NB4 (cell line): ENCODE measurements at regions not wholly inside any gene's neighbourhood (a gene's known extent, or its start where the extent isn't known, plus 50 kb on each side); places are given as distances from the start of the nearest gene placed in this dataset.
"Not testable (repeated sequence)": the region's sequence is repeated elsewhere in the genome, so short reads cannot be mapped to it uniquely, and the experiment has no call there.

ENCODE experiments used
- MYC ChIP-seq: IDR thresholded peaks from 2 replicates; pipeline ENCODE4 v1.6.1; 2011; ENCODE audit warnings: low read depth, low read length
- TF ChIP-seq, protein P1 (sequence below): IDR thresholded peaks from one replicate; pipeline ENCODE4 v1.5.1; 2012; ENCODE audit warnings: low read depth, low read length

DNA sequence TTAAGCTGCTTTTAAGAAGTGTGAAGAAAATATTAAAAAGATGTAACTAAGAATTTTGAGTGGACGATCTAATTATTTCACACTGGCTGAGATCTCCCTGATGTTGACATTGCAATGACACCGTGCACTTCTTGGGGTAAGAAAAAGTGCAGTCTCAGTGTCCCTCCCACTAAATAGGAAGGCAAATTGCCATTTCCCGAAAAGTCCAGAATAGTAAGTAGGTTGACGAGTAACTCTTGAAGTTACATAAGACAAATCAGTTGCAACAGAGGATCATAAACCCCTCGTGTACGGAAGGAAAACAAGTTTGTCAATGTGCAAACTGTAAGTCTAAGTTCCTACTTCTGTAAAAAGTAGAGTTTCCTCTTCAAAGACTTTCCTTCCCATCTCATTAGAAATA lies 336.2 kb downstream of the CACNA1B start:
- TF ChIP-seq, protein P1, sequence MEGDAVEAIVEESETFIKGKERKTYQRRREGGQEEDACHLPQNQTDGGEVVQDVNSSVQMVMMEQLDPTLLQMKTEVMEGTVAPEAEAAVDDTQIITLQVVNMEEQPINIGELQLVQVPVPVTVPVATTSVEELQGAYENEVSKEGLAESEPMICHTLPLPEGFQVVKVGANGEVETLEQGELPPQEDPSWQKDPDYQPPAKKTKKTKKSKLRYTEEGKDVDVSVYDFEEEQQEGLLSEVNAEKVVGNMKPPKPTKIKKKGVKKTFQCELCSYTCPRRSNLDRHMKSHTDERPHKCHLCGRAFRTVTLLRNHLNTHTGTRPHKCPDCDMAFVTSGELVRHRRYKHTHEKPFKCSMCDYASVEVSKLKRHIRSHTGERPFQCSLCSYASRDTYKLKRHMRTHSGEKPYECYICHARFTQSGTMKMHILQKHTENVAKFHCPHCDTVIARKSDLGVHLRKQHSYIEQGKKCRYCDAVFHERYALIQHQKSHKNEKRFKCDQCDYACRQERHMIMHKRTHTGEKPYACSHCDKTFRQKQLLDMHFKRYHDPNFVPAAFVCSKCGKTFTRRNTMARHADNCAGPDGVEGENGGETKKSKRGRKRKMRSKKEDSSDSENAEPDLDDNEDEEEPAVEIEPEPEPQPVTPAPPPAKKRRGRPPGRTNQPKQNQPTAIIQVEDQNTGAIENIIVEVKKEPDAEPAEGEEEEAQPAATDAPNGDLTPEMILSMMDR = not testable (repeated sequence)
- not testable (repeated sequence) for TF ChIP-seq MYC
